Activated CD4-positive, alpha-beta T cell treated with anti-CD3 and anti-CD28 coated beads, Interleukin-2, amount 10 ng/mL, durations not matched to agents 24 days and 14 days (primary cell): ENCODE measurements at regions not wholly inside any gene's neighbourhood (a gene's known extent, or its start where the extent isn't known, plus 50 kb on each side); places are given as distances from the start of the nearest gene placed in this dataset.

ENCODE experiments used
- DNase-seq: peaks from one replicate; pipeline ENCODE4 v3.0.0; 2022
- H3K27ac Mint-ChIP-seq: one replicate; pipeline ENCODE4 v1.8.0; 2022; ENCODE audit warnings: mild to moderate bottlenecking, mixed read lengths
- H3K27me3 Mint-ChIP-seq: one replicate; pipeline ENCODE4 v1.8.0; 2022; ENCODE audit warnings: mixed read lengths
- H3K36me3 Mint-ChIP-seq: one replicate; pipeline ENCODE4 v1.8.0; 2022; ENCODE audit warnings: low read depth, mild to moderate bottlenecking, mixed read lengths
- H3K4me1 Mint-ChIP-seq: one replicate; pipeline ENCODE4 v1.8.0; 2021; ENCODE audit warnings: mixed read lengths
- H3K4me3 Mint-ChIP-seq: one replicate; pipeline ENCODE4 v1.8.0; 2022; ENCODE audit warnings: mild to moderate bottlenecking, moderate library complexity, mixed read lengths
- H3K9me3 Mint-ChIP-seq: one replicate; pipeline ENCODE4 v1.8.0; 2021; ENCODE audit warnings: mixed read lengths
- intact Hi-C: fragments of 100-400 bp; cut with micrococcal nuclease; formaldehyde crosslinking; loops from one replicate; pipeline ENCODE4 v1.15.1; 2023

- Mint-ChIP-seq H3K27ac (no peak overlapping the region), H3K4me1 (peaks cover 3% of the 10 kb centered on the region), H3K4me3 (no peak overlapping the region), H3K27me3 (peaks cover 37% of the 10 kb centered on the region), H3K36me3 (no peaks in the 10 kb centered on the region), H3K9me3 (peaks cover 3% of the 10 kb centered on the region)
- intact Hi-C loops = no loop called here
- DNase-seq = no peak
Observed at GRCh38 chr2:172153156-172153555, 50.5 kb upstream of the DLX2 start.

- H3K4me3 Mint-ChIP-seq = no peak overlapping the region
- H3K9me3 Mint-ChIP-seq = peaks cover 3% of the 10 kb centered on the region
- peaks cover 3% of the 10 kb centered on the region for H3K4me1 Mint-ChIP-seq
- no peaks in the 10 kb centered on the region for H3K36me3 Mint-ChIP-seq
- DNase-seq = no peak
- peaks cover 40% of the 10 kb centered on the region for H3K27me3 Mint-ChIP-seq
- intact Hi-C loops = no loop called here
- H3K27ac Mint-ChIP-seq = no peak overlapping the region
Observed at GRCh38 chr2:172153757-172154156, 51.1 kb upstream of the DLX2 start.

GRCh38 chr2:172155752-172156151, 53.1 kb upstream of the DLX2 start:
- no peaks in the 10 kb centered on the region for H3K36me3 Mint-ChIP-seq
- H3K9me3 Mint-ChIP-seq = peaks cover 2% of the 10 kb centered on the region
- no peak overlapping the region for H3K4me3 Mint-ChIP-seq
- H3K27me3 Mint-ChIP-seq = peaks cover 38% of the 10 kb centered on the region
- peaks cover 3% of the 10 kb centered on the region for H3K4me1 Mint-ChIP-seq
- H3K27ac Mint-ChIP-seq = no peak overlapping the region
- DNase-seq = no peak
- intact Hi-C loops = no loop called here

- H3K4me1 Mint-ChIP-seq = no peaks in the 10 kb centered on the region
- intact Hi-C loops = no loop called here
- H3K9me3 Mint-ChIP-seq = no peaks in the 10 kb centered on the region
- peaks cover 14% of the 10 kb centered on the region for H3K27me3 Mint-ChIP-seq
- no peak overlapping the region for H3K4me3 Mint-ChIP-seq
- H3K27ac Mint-ChIP-seq = no peak overlapping the region
- no peaks in the 10 kb centered on the region for H3K36me3 Mint-ChIP-seq
- no peak for DNase-seq
Observed at GRCh38 chr2:172160839-172161238, 58.1 kb upstream of the DLX2 start.

GRCh38 chr2:172162225-172162733, 59.6 kb upstream of the DLX2 start:
- H3K4me1 Mint-ChIP-seq = no peaks in the 10 kb centered on the region
- H3K27ac Mint-ChIP-seq = no peak overlapping the region
- intact Hi-C loops = no loop called here
- no peak overlapping the region for H3K4me3 Mint-ChIP-seq
- H3K27me3 Mint-ChIP-seq = peaks cover 12% of the 10 kb centered on the region
- no peaks in the 10 kb centered on the region for H3K9me3 Mint-ChIP-seq
- DNase-seq = no peak
- no peaks in the 10 kb centered on the region for H3K36me3 Mint-ChIP-seq

- intact Hi-C loops = no loop called here
- Mint-ChIP-seq H3K36me3 (no peaks in the 10 kb centered on the region), H3K9me3 (no peaks in the 10 kb centered on the region), H3K27me3 (peaks cover 10% of the 10 kb centered on the region), H3K4me3 (no peak overlapping the region), H3K27ac (no peak overlapping the region), H3K4me1 (no peaks in the 10 kb centered on the region)
- DNase-seq = no peak
Observed at GRCh38 chr2:172162739-172163336, 60.1 kb upstream of the DLX2 start.

- no peak for DNase-seq
- Mint-ChIP-seq H3K27ac (no peak overlapping the region), H3K4me3 (no peak overlapping the region), H3K27me3 (peaks cover 37% of the 10 kb centered on the region), H3K9me3 (no peaks in the 10 kb centered on the region), H3K36me3 (no peaks in the 10 kb centered on the region), H3K4me1 (peaks cover 3% of the 10 kb centered on the region)
- intact Hi-C loops = no loop called here
Observed at GRCh38 chr2:172168917-172169346, 66.2 kb upstream of the DLX2 start.

GRCh38 chr2:172169611-172170010, 66.9 kb upstream of the DLX2 start:
- intact Hi-C loops = no loop called here
- no peak overlapping the region for H3K27ac Mint-ChIP-seq

GRCh38 chr2:172172513-172173173, 69.9 kb upstream of the DLX2 start:
- Mint-ChIP-seq H3K9me3 (no peaks in the 10 kb centered on the region), H3K36me3 (no peaks in the 10 kb centered on the region), H3K4me3 (peak overlapping the region; percentile 70), H3K27ac (no peak overlapping the region), H3K27me3 (peaks cover 36% of the 10 kb centered on the region), H3K4me1 (peaks cover 3% of the 10 kb centered on the region)
- DNase-seq = peak; percentile 88
- intact Hi-C loops = loop anchor here (1.0 kb wide), 1 partner anchor 293 kb away; no protein-coding TSS in a partner anchor

More at GRCh38 chr2:172169611-172170010, 66.9 kb upstream of the DLX2 start:
- no peak overlapping the region for H3K4me3 Mint-ChIP-seq
- peaks cover 39% of the 10 kb centered on the region for H3K27me3 Mint-ChIP-seq
- H3K36me3 Mint-ChIP-seq = no peaks in the 10 kb centered on the region
- DNase-seq = no peak
- H3K9me3 Mint-ChIP-seq = no peaks in the 10 kb centered on the region
- H3K4me1 Mint-ChIP-seq = peaks cover 3% of the 10 kb centered on the region

GRCh38 chr2:172173174-172173706, 70.5 kb upstream of the DLX2 start:
- intact Hi-C loops = no loop called here
- Mint-ChIP-seq H3K9me3 (no peaks in the 10 kb centered on the region), H3K4me3 (peak overlapping the region; percentile 70), H3K27ac (no peak overlapping the region), H3K36me3 (no peaks in the 10 kb centered on the region), H3K4me1 (peaks cover 3% of the 10 kb centered on the region), H3K27me3 (peaks cover 36% of the 10 kb centered on the region)
- DNase-seq = no peak

GRCh38 chr2:172177581-172177980, 74.9 kb upstream of the DLX2 start:
- intact Hi-C loops = no loop called here
- H3K4me3 Mint-ChIP-seq = no peak overlapping the region
- DNase-seq = no peak
- no peak overlapping the region for H3K27ac Mint-ChIP-seq
- no peaks in the 10 kb centered on the region for H3K9me3 Mint-ChIP-seq
- H3K27me3 Mint-ChIP-seq = peaks cover 14% of the 10 kb centered on the region
- H3K4me1 Mint-ChIP-seq = peaks cover 15% of the 10 kb centered on the region
- no peaks in the 10 kb centered on the region for H3K36me3 Mint-ChIP-seq

GRCh38 chr2:172177996-172178395, 75.3 kb upstream of the DLX2 start:
- intact Hi-C loops = no loop called here
- no peak for DNase-seq
- Mint-ChIP-seq H3K4me1 (peaks cover 15% of the 10 kb centered on the region), H3K27me3 (peaks cover 14% of the 10 kb centered on the region), H3K9me3 (no peaks in the 10 kb centered on the region), H3K4me3 (no peak overlapping the region), H3K27ac (no peak overlapping the region), H3K36me3 (no peaks in the 10 kb centered on the region)

- Mint-ChIP-seq H3K27me3 (peaks cover 2% of the 10 kb centered on the region), H3K36me3 (no peaks in the 10 kb centered on the region), H3K9me3 (no peaks in the 10 kb centered on the region), H3K4me3 (no peak overlapping the region), H3K4me1 (peaks cover 12% of the 10 kb centered on the region), H3K27ac (no peak overlapping the region)
- DNase-seq = no peak
- intact Hi-C loops = no loop called here
Observed at GRCh38 chr2:172179045-172179701, 76.5 kb upstream of the DLX2 start.

- Mint-ChIP-seq H3K9me3 (peaks cover 14% of the 10 kb centered on the region), H3K4me3 (no peak overlapping the region), H3K27ac (no peak overlapping the region), H3K36me3 (no peaks in the 10 kb centered on the region), H3K4me1 (peaks cover 12% of the 10 kb centered on the region), H3K27me3 (peaks cover 3% of the 10 kb centered on the region)
- intact Hi-C loops = no loop called here
- no peak for DNase-seq
Observed at GRCh38 chr2:172181840-172182239, 79.1 kb upstream of the DLX2 start.
